NOMO-1 (cell line): ENCODE measurements at regions not wholly inside any gene's neighbourhood (a gene's known extent, or its start where the extent isn't known, plus 50 kb on each side); places are given as distances from the start of the nearest gene placed in this dataset.

Source experiments
- DNase-seq, 2 experiments: peaks; one replicate each; lab custom pipeline; 2025; ENCODE audit not compliant: unreplicated experiment in 2 of 2; lab: John Stamatoyannopoulos, UW

DNA sequence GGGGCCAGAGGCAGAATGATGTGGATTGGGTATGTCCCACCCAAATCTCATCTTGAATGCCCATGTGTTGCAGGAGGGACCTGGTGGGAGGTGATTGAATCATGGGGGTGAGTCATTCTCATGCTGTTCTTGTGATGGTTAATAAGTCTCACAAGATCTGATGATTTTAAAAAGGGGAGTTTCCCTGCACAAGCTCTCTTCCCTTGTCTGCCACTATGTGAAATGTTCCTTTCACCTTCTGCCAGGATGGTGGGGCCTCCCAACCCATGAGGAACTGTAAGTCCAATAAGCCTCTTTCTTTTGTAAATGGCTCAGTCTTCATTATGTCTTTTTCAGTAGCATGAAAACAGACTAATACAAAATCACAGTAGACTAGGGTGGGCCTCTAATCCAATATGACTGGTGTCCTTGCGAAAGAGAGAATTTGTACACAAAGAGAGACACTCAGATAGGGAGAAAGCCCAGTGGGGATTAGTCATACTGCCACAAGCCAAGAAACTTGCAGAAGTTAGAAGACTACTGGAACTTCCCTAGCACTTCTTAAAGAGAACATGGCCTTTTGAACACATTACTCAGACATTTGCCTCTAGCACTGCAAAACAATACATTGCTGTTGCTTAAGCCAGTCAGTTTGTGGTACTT lies 68.4 kb downstream of the ANXA1 start:
- DNase-seq = peak; percentile 45 to 57

DNA sequence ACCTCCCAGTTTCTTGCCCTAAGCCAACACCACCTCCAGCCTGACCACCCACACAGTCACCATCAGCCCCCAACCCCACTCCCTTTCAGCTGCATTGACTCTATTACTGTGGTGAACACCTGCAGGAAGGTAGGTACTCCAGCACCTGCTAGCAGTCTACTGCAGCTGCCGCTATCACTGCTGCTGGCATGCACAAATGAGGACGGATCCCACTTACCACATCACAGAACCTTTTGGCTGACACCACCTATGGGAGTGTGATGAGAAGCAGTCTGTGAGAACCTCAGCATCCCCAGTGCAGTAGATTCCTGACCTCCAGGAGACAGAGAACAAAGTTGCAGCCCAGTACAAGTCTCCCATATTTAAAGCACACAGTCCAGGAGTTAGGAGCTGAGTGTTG lies 71.9 kb downstream of the ANXA1 start:
- DNase-seq = no peak

DNA sequence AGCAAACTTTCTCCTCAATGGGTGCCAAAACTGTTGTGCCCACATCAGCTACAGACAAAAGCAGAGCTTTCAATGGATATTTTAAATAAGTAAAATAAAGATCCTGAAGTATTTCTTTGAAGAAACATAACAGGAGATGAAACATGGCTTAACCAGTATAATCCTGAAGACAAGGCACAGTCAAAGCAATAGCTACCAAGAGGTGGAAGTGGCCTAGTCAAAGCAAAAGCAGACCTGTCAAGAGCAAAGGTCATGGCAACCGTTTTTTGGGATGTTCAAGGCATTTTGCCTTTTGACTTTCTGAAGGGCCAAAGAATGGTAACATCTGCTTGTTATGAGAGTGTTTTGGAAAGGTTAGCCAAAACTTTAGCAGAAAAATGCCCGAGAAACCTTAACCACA lies 77.9 kb downstream of the ANXA1 start:
- DNase-seq = no peak

- no peak for DNase-seq
Measured at GRCh38 chr9:73230251-73230650, 78.6 kb downstream of the ANXA1 start.

GRCh38 chr9:73231203-73231602 lies 79.5 kb downstream of the ANXA1 start:
- no peak for DNase-seq

DNA sequence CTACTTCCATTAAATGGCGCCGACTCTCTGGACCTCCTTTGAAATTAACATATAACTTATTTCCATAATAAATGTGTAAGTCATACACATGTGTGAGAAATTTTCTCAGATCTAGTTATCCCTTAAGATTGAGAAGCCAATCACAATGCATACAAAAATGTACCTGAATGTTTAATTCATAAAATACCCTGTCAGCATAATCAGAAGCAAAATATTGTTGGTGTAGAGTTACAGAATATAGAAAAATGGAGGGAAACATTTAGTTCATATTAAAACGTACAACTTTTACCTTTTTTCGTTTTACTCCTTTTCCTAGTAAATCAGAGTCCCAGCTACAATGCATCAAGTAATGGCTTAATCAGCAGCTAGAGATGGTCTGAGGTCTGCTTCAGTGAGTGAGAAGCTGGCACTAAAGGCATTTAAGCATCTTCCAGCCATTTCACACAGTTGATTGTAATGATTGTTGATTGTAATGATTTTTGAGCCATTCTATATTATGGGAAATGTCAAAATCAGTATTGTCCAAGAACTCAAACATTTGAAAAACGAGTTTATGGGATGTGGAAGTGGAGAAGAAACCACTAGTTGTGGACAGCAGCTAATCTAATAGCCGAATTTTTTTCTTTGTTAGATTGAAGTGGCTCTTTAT lies 81.8 kb downstream of the ANXA1 start:
- no peak for DNase-seq

GRCh38 chr9:73234008-73234360 lies 82.3 kb downstream of the ANXA1 start:
- DNase-seq = no peak

DNA sequence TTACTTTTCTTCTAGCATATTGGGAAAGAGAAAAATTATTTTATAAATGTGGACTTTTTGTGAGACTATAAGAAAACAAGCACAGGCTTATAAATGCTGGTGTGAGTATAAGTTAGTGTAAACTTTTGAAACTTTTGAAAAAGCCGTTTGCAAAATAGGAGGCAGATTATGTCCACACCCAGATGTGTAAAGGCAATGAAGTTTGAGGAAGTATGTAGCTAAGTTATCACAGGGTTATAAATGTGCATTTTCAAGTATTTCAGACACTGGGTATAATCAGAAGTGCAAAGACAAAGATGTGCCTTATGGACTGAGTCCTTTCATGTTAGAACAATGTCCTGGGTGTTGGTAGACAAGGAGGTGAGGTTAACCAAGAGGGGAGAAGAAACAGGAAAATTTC lies 85.5 kb downstream of the ANXA1 start:
- DNase-seq = peak in 1 of 2 experiments; percentile 27

DNA sequence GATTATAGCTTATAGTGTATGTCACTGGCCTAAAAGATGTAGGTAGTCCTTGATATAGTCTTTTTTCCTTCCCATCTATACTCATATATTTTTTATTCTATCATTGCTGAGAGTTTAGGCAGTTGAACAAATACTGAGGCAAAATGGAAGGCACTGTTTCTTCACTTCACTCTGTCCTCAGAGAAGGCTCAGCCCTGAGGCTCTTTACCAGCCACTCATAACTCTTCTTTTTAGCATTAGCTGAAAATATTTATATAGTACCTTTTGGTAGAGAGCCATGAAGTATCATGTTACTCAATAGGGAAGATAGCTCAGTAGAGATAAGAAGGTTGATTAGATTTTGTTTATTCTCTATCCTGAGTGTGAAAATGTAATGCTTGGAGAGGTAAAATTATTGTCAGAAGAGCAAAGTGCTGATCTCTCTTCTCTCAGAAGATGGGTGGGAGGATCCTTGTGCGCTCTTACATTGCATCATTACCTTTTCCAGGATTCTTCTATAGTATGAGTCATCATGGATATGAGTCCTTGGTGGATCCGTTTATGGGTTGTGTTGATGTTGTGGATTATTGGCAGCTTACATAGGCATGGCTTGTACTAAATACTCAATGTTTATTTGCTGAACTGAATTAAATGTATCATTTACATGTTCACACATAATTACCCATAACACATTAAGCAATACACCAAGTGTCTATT lies 88.1 kb downstream of the ANXA1 start:
- no peak for DNase-seq

DNA sequence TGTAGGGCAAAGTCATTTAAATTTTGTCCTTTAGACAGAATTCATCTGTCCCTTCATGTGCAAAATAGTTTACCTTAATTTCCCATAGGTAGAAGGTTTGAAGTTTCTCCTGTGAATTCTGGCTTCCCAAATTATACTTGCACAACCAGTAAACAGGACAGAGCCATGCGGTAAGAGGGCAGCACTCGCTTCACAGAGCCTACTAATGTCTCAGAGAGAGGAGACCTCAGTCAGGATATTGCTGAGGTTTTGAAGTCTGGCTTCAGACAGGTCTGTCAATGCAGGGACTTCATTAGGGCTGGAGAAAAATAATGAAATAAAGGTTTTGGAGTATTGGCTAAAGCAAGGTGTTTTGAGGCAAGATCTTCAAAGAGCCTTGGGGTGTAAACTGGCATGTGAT lies 91.4 kb downstream of the ANXA1 start:
- DNase-seq = no peak

DNA sequence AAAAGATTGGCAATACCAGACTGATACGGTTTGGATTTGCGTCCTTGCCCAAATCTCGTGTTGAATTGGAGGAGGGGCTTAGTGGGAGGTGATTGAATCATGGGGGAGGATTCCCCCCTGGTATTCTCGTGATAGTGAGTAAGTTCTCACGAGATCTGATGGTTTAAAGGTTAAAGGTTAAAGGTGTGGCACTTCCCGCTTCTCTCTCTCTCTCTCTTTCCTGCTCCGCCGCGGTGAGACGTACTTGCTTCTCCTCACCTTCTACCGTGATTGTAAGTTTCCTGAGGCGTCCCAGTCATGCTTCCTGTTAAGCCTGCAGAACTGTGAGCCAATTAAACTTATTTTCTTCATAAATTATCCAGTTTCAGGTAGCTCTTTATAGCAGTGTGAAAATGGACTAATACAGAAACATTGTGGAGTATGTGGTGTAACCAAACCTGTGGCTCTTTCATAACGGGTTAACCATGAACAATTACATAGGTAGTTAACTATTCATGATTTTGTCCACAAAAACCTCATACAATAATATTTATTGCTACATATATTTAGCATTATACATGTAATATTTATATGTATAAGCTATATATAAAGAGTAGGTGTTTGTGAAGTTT lies 107.5 kb downstream of the ANXA1 start:
- no peak for DNase-seq

DNA sequence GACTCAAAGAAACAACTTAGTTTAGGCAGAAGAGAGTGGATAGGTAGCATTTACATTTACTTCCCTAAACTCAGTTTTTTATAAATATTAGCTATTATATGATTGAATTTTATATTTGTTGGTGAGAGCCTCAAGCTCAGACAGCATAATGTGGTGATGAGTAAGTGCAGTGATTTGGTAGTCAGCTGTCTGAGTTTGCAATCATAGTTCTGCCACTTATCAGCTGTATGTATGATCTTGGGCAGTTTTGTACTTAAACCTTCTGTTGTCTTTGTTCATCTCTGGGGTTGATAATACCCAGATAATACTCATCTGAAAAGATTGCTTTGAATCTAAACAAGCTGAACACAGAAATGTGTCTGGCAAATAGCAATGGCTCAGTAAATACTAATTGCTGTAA lies 108.8 kb downstream of the ANXA1 start:
- DNase-seq = no peak

GRCh38 chr9:73264631-73265030 lies 113.0 kb downstream of the ANXA1 start:
- DNase-seq = no peak

DNA sequence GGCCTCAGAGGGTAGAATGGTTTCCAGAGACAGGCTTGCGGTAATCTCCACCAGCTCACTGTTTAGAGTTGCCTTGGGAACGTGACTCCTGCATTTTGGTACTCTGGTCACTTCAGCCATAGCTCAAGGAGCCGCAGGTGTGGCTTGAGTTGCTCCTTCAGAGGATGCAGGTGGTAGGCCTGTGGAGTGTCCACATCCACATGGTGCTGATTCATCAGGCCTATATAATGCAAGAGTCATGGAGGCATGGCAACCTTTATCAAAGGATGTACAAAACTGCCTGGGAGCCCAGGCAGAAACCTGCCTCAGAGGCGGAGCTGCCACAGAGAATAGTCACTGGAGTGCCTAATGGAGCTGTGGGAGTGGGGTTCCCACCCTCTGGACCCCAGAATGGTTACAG lies 114.2 kb downstream of the ANXA1 start:
- no peak for DNase-seq

DNA sequence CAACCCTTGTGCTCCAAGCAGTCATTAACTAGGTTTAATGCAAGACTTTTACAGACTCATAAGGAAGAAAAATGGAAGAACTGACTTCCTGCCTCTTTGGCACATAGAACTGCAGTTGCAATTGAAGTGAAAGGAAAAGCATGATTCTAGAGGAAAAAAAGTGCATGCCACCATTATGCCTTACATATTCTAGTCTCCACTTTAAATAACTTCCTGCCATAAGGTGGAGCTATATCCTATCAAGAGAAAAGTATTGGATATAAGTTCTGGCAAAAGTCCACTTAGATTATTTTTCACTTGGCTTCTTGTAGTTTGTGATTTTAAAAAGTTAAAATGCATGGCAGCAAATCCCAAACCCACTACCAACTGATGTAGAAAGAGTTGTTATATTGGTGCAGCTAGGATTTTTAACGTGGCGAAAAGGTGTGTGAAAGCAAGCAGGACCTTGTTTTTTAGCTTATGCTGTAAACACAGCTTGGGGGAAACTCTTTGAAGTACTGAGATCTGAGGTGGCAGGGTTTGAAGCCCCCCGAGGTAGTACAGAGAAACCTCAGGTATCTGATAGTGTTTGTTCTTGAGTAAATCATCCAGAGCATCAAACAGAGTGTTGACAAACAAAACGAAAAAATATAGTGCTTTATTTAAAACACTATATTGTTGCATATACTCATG lies 117.9 kb downstream of the ANXA1 start:
- no peak for DNase-seq

GRCh38 chr9:73270967-73271721 lies 119.5 kb downstream of the ANXA1 start:
- peak in 1 of 2 experiments; percentile 37 for DNase-seq

DNA sequence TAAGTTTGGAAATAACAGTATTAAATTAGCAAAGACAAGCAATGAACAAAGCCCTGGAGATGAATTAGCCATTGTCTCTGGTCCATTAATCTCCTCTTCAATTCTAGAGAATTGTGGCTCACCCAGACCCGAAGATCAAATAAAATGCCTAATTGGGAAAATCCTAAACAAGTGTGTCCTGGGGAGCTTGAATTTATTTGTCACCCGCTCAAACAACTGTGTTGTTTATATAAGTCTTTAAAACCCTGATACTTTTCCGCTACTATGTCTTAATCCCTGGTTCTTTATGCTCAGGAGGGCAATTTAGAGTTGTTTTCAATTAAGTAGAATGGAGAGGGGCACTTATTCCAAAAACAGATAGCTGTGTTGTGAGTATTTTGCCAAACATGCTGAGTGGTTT lies 128.4 kb downstream of the ANXA1 start:
- no peak for DNase-seq

GRCh38 chr9:73284377-73284776 lies 132.7 kb downstream of the ANXA1 start:
- no peak for DNase-seq

DNA sequence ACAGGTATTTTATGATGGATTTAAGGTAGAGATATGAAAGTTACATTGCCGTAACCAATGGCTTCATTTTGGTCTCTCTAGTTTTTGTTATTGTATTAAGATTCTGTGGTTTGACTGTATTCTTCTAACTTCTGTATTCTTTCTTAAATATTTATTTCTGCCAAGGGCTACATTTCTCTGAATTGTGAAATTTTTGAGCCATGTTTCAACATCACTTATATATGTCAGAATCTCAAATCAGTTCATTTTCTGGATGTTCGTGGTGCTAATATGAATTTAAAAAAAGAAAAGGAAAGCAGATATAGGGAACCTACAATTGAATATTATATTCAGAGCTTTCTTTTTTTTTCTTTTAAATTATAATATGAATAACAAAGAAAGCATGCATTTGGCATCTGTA lies 142.7 kb downstream of the ANXA1 start:
- DNase-seq = no peak

DNA sequence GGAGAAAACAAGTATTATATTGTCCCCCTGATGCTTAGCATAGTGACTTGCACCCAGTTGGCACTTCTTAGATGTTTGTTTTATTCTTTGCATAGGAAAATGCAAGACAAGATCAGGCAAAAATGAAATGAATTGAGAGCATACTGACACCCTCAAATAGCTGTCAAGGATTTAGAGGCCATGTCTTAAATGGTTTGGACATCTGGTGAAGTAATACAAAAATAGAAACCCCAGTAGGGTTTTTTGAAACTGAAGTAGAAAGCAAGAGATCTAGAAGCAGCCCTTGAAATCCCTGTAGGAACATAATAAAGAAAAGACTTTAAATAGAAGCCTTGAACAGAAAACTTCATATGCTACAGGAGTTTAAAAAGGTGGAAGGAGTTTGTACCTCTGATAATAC lies 174.3 kb downstream of the ANXA1 start:
- DNase-seq = no peak

GRCh38 chr9:73327149-73327548 lies 175.5 kb downstream of the ANXA1 start:
- no peak for DNase-seq
